Transverse colon (tissue), 4 donors: ENCODE measurements at regions not wholly inside any gene's neighbourhood (a gene's known extent, or its start where the extent isn't known, plus 50 kb on each side); places are given as distances from the start of the nearest gene placed in this dataset.
A peak's percentile ranks its signal among the peaks of the same experiment; 100 is the strongest.

Experiments
- DNase-seq: peaks from one replicate; pipeline ENCODE4 v3.0.0-alpha.2; 2019
- H3K27ac ChIP-seq, 4 donors: fragments of 200-600 bp; sonication (generic); 2 replicates each; pipeline ENCODE4 v1.5.1; 2016 to 2018; ENCODE audit warnings: inconsistent platforms in 4 of 4
- H3K27me3 ChIP-seq: fragments of 200-600 bp; sonication (generic); 2 replicates; pipeline ENCODE4 v1.5.1; 2017; ENCODE audit warnings: inconsistent platforms
- H3K36me3 ChIP-seq, 4 donors: fragments of 200-600 bp; sonication (generic); 2 replicates each; pipeline ENCODE4 v1.5.1; 2017 to 2019; ENCODE audit warnings: inconsistent platforms in 4 of 4
- H3K4me1 ChIP-seq, 4 donors: fragments of 200-600 bp; sonication (generic); 2 replicates each; pipeline ENCODE4 v1.5.1; 2017 to 2020; ENCODE audit warnings: inconsistent platforms in 4 of 4
- H3K4me3 ChIP-seq, 4 donors: fragments of 200-600 bp; sonication (generic); 1 replicate in 1 of 4; 2 replicates in 3 of 4; pipeline versions ENCODE4 v1.5.1 to v1.6.1; 2017 to 2019; ENCODE audit warnings: inconsistent platforms in 4 of 4
- H3K9me3 ChIP-seq, 2 donors: fragments of 200-600 bp; sonication (generic); 2 replicates each; pipeline ENCODE4 v1.5.1; 2017 to 2019; ENCODE audit warnings: inconsistent platforms in 2 of 2
- CTCF ChIP-seq, 5 experiments: fragments of 200-600 bp in 3 of 5; fragments of 450-650 bp in 2 of 5; sonication (generic) in 3 of 5; IDR thresholded peaks; 1 replicate in 2 of 5; 2 replicates in 3 of 5; pipeline ENCODE4 v1.5.1; 2016 to 2017; ENCODE audit warnings: antibody characterized with exemption in 5 of 5, inconsistent platforms in 3 of 5, mild to moderate bottlenecking in 2 of 5, moderate library complexity in 1 of 5
- EP300 ChIP-seq: sonication (generic); formaldehyde crosslinking; IDR thresholded peaks from one replicate; pipeline ENCODE4 v1.6.1; 2017; ENCODE audit warnings: antibody characterized with exemption, low read depth
- POLR2A ChIP-seq: fragments of 450-650 bp; IDR thresholded peaks from one replicate; pipeline ENCODE4 v1.6.1; 2016; ENCODE audit warnings: antibody characterized with exemption, mild to moderate bottlenecking, moderate library complexity
- POLR2AphosphoS5 ChIP-seq, 3 donors: sonication (generic); formaldehyde crosslinking; IDR thresholded peaks; one replicate each; pipeline ENCODE4 v1.6.1; 2016; ENCODE audit warnings: antibody characterized with exemption in 3 of 3
- WGBS, 2 donors: methylation state at CpG; one replicate each; pipeline ENCODE4 v1.1.5; 2018; ENCODE audit warnings: low coverage in 1 of 2; 5-methylcytosine and 5-hydroxymethylcytosine counted together
- in situ Hi-C, 4 donors: fragments of 200-750 bp; cut with MboI; loops; one replicate each; pipeline versions ENCODE4 v1.15.0 to v1.15.1; 2017; ENCODE audit warnings: low sequenced_read_pairs in 3 of 4, low pct_ligation_motif_present in 1 of 4, low pct_unique_long_range_greater_than_20kb in 1 of 4
- intact Hi-C: fragments of 100-400 bp; cut with DNase I; formaldehyde crosslinking; loops from one replicate; pipeline ENCODE4 v1.15.1; 2023; ENCODE audit warnings: low total_unique reads

GRCh38 chr2:215779912-215780311, 233.4 kb downstream of the MREG start:
- intact Hi-C loops = loop anchor here (10.0 kb wide), 1 partner anchor 55 kb away; no protein-coding TSS in a partner anchor
- WGBS, 2 donors = 84 to 89% methylated on average over 3 of the region's 3 CpGs
- H3K4me1 ChIP-seq = peaks cover 0 to 26% (median 8%) of the 10 kb centered on the region in 4 donors
- in situ Hi-C loops = no loop called here
- H3K9me3 ChIP-seq = no peaks in the 10 kb centered on the region
- H3K4me3 ChIP-seq = no peak overlapping the region
- no peak for TF ChIP-seq EP300
- TF ChIP-seq POLR2A = no peak
- no peak for TF ChIP-seq POLR2AphosphoS5 (IDR thresholded peaks at IDR 0.05)
- TF ChIP-seq CTCF (IDR thresholded peaks at IDR 0.05) = no peak
- no peaks in the 10 kb centered on the region for H3K27me3 ChIP-seq
- H3K27ac ChIP-seq = no peak overlapping the region
- H3K36me3 ChIP-seq = no peaks in the 10 kb centered on the region
- no peak for DNase-seq

GRCh38 chr2:215777465-215778044, 235.8 kb downstream of the MREG start:
- H3K9me3 ChIP-seq = no peaks in the 10 kb centered on the region
- intact Hi-C loops (loop anchor here (10.0 kb wide), 1 partner anchor 53 kb away; no protein-coding TSS in a partner anchor), in situ Hi-C loops (no loop called here)
- WGBS, 2 donors = 79 to 81% methylated on average over 5 to 7 of the region's 7 CpGs
- no peaks in the 10 kb centered on the region for H3K27me3 ChIP-seq
- H3K36me3 ChIP-seq = no peaks in the 10 kb centered on the region
- no peak overlapping the region for H3K4me3 ChIP-seq
- H3K4me1 ChIP-seq = peaks cover 2 to 21% (median 6%) of the 10 kb centered on the region in 4 donors
- no peak for DNase-seq
- TF ChIP-seq CTCF (IDR thresholded peaks at IDR 0.05) (no peak), POLR2A (no peak), EP300 (no peak), POLR2AphosphoS5 (IDR thresholded peaks at IDR 0.05) (no peak)
- H3K27ac ChIP-seq = no peak overlapping the region

GRCh38 chr2:215775106-215775505, 238.2 kb downstream of the MREG start:
- Histone ChIP-seq H3K4me3 (no peak overlapping the region), H3K9me3 (no peaks in the 10 kb centered on the region), H3K27ac (no peak overlapping the region), H3K4me1 (peaks cover 0 to 21% (median 11%) of the 10 kb centered on the region in 4 donors), H3K36me3 (no peaks in the 10 kb centered on the region), H3K27me3 (no peaks in the 10 kb centered on the region)
- intact Hi-C loops = loop anchor here (10.0 kb wide), 1 partner anchor 50 kb away; no protein-coding TSS in a partner anchor
- in situ Hi-C loops = no loop called here
- TF ChIP-seq CTCF (IDR thresholded peaks at IDR 0.05) (no peak), POLR2AphosphoS5 (IDR thresholded peaks at IDR 0.05) (no peak), EP300 (no peak)
- WGBS, 2 donors = 44 to 54% methylated on average over 4 of the region's 4 CpGs
- DNase-seq = no peak

GRCh38 chr2:215773728-215774127, 239.6 kb downstream of the MREG start:
- in situ Hi-C loops (no loop called here), intact Hi-C loops (loop anchor here (10.0 kb wide), 1 partner anchor 49 kb away; no protein-coding TSS in a partner anchor)
- DNase-seq = no peak
- no peaks in the 10 kb centered on the region for H3K36me3 ChIP-seq
- WGBS, 2 donors = 27 to 59% methylated on average over 2 of the region's 2 CpGs
- H3K4me3 ChIP-seq = no peak overlapping the region
- H3K27me3 ChIP-seq = no peaks in the 10 kb centered on the region
- peaks cover 0 to 21% (median 11%) of the 10 kb centered on the region in 4 donors for H3K4me1 ChIP-seq
- H3K27ac ChIP-seq = peak overlapping the region in 3 of 4 donors; percentile 4 to 70 (median 69)
- no peaks in the 10 kb centered on the region for H3K9me3 ChIP-seq
- TF ChIP-seq EP300 = no peak
- TF ChIP-seq CTCF (IDR thresholded peaks at IDR 0.05) = no peak
- no peak for TF ChIP-seq POLR2A
- no peak for TF ChIP-seq POLR2AphosphoS5 (IDR thresholded peaks at IDR 0.05)
